ENCODE measurements at regions not wholly inside any gene's neighbourhood (a gene's known extent, or its start where the extent isn't known, plus 50 kb on each side); places are given as distances from the start of the nearest gene placed in this dataset.

DNA sequence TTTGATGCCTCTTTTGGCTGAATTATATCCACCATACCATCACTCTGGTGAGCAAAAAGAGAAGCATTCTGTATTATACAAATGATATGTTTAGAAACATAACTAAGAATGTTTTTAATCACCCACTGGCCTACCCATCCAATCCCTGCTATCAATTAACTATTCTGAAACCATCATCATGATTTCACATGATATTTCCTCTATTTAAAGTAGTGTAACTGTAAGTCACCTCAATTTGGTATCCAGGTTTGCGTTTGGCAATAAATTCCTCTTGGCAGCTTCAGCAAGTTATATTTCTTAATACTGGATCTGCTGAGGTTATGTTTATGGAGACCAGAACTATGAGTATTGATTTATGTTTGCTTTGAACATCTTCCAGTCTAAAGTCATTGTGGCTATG is 332.1 kb downstream of the UTRN start:
- H3K27me3 ChIP-seq (ENCODE audit: control insufficient read depth in 2 of 2, insufficient read depth in 1 of 2, low read length in 1 of 2), result no peaks in the 10 kb centered on the region
- no peaks in the 10 kb centered on the region for H3K9me3 ChIP-seq (ENCODE audit: control insufficient read depth in 2 of 2, insufficient read depth in 1 of 2, low read length in 1 of 2)
- H3K4me3 ChIP-seq (ENCODE audit: low read length in 2 of 2), result no peak overlapping the region
- no peak for DNase-seq (ENCODE audit: low read depth in 6 of 9, low spot score in 9 of 9)
- no peak overlapping the region for H3K27ac ChIP-seq (ENCODE audit: low read depth in 1 of 2, low read length in 1 of 2)
- H3K36me3 ChIP-seq (ENCODE audit: control insufficient read depth in 2 of 2, insufficient read depth in 2 of 2, low read length in 1 of 2), result no peaks in the 10 kb centered on the region
- H3K4me1 ChIP-seq (ENCODE audit: control insufficient read depth in 2 of 2, insufficient read depth in 2 of 2, low read length in 2 of 2), result no peaks in the 10 kb centered on the region
- WGBS, result 98% methylated on average over 1 of the region's 1 CpG

DNA sequence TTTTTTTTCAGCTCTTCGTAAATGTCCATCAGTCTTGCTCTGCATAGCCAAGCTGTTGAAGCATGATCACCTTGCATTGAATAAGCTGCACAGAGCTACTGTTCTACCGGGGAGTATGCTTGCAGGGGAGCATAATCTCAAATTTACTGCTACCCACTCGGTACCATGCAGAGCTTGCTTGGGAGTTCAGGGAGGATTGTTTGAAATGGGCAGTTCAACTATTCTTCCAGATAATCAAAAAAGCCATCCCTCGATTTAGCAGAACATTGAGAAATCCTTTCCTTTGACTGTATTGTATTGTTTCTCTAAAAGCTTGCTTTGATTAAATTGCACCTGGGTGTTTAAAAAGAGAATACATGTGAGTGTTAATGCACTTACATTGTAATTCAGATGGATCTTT is 332.6 kb downstream of the UTRN start:
- no peak overlapping the region for H3K27ac ChIP-seq (ENCODE audit: low read depth in 1 of 2, low read length in 1 of 2)
- H3K4me1 ChIP-seq (ENCODE audit: control insufficient read depth in 2 of 2, insufficient read depth in 2 of 2, low read length in 2 of 2), result no peaks in the 10 kb centered on the region
- no peak overlapping the region for H3K4me3 ChIP-seq (ENCODE audit: low read length in 2 of 2)
- no peak for DNase-seq (ENCODE audit: low read depth in 6 of 9, low spot score in 9 of 9)
- H3K36me3 ChIP-seq (ENCODE audit: control insufficient read depth in 2 of 2, insufficient read depth in 2 of 2, low read length in 1 of 2), result no peaks in the 10 kb centered on the region
- no peaks in the 10 kb centered on the region for H3K27me3 ChIP-seq (ENCODE audit: control insufficient read depth in 2 of 2, insufficient read depth in 1 of 2, low read length in 1 of 2)
- no peaks in the 10 kb centered on the region for H3K9me3 ChIP-seq (ENCODE audit: control insufficient read depth in 2 of 2, insufficient read depth in 1 of 2, low read length in 1 of 2)
- 98% methylated on average over 4 of the region's 4 CpGs for WGBS

DNA sequence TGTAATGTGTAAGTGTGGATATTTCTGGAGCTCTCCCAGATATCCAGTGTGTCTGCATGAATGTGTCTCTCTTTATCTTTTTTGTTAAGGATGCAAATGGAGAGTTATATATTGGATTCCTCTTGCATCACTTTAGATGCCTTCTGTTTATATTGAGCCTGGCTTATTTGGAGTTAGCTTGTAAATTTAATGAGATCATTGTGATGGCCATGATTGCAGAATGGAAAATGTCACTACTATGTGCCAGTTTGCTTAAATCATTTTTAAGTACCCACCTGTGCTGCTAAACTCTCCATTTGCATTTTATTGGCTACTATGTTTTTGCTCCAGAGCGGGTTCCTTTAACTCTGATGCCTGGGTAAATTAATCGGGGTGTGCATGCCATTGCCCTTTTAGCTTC is 334.8 kb downstream of the UTRN start:
- 97% methylated on average over 2 of the region's 2 CpGs for WGBS

DNA sequence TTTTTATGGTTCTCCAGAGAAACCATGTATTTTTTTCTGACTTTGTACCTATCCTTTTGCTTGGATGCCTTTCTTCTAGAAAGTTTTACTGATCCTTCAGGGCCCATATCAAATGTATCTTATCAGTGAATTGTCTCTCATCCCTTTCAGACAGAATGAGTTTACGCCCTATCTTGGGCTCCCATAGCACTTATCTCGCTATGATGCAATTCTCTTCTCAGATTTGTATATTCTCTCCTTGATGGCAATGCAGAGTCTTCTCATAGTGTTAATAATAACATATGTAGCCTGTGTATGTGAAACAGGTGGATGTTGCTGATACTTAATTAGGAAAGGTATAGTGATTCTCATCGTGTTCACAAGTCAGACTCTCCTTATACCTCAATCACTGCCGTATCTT is 336.2 kb downstream of the UTRN start:
- no peaks in the 10 kb centered on the region for H3K27me3 ChIP-seq (ENCODE audit: control insufficient read depth in 2 of 2, insufficient read depth in 1 of 2, low read length in 1 of 2)
- 97% methylated on average over 4 of the region's 4 CpGs for WGBS
- H3K4me3 ChIP-seq (ENCODE audit: low read length in 2 of 2), result no peak overlapping the region
- no peaks in the 10 kb centered on the region for H3K4me1 ChIP-seq (ENCODE audit: control insufficient read depth in 2 of 2, insufficient read depth in 2 of 2, low read length in 2 of 2)
- H3K36me3 ChIP-seq (ENCODE audit: control insufficient read depth in 2 of 2, insufficient read depth in 2 of 2, low read length in 1 of 2), result no peaks in the 10 kb centered on the region
- H3K27ac ChIP-seq (ENCODE audit: low read depth in 1 of 2, low read length in 1 of 2), result no peak overlapping the region
- DNase-seq (ENCODE audit: low read depth in 6 of 9, low spot score in 9 of 9), result no peak
- no peaks in the 10 kb centered on the region for H3K9me3 ChIP-seq (ENCODE audit: control insufficient read depth in 2 of 2, insufficient read depth in 1 of 2, low read length in 1 of 2)

More for the DNA sequence above, 334.8 kb downstream of the UTRN start:
- Histone ChIP-seq H3K4me1 (ENCODE audit: control insufficient read depth in 2 of 2, insufficient read depth in 2 of 2, low read length in 2 of 2) (no peaks in the 10 kb centered on the region), H3K4me3 (ENCODE audit: low read length in 2 of 2) (no peak overlapping the region), H3K27me3 (ENCODE audit: control insufficient read depth in 2 of 2, insufficient read depth in 1 of 2, low read length in 1 of 2) (no peaks in the 10 kb centered on the region), H3K27ac (ENCODE audit: low read depth in 1 of 2, low read length in 1 of 2) (no peak overlapping the region), H3K9me3 (ENCODE audit: control insufficient read depth in 2 of 2, insufficient read depth in 1 of 2, low read length in 1 of 2) (no peaks in the 10 kb centered on the region), H3K36me3 (ENCODE audit: control insufficient read depth in 2 of 2, insufficient read depth in 2 of 2, low read length in 1 of 2) (no peaks in the 10 kb centered on the region)
- no peak for DNase-seq (ENCODE audit: low read depth in 6 of 9, low spot score in 9 of 9)

DNA sequence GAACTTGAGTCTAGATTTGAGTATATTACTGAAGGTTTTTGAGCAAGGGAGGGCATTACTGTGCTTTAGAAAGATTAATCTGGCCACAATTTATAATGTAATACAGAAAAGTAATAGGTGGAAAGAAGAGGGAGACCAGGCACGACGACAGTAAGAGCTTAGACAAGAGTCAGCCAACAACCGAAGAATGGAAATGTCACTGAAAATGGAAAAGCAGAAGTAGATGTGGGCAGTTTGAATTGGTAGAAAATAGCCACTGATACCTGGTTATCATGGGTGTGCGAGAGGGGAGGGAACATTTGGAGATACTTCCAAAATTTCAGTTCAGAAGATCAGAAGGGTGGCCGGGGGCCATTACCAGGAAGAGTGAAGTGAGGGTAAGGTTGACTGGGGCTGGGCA is 339.1 kb downstream of the UTRN start:
- no peak for DNase-seq (ENCODE audit: low read depth in 6 of 9, low spot score in 9 of 9)
- Histone ChIP-seq H3K4me1 (ENCODE audit: control insufficient read depth in 2 of 2, insufficient read depth in 2 of 2, low read length in 2 of 2) (no peaks in the 10 kb centered on the region), H3K9me3 (ENCODE audit: control insufficient read depth in 2 of 2, insufficient read depth in 1 of 2, low read length in 1 of 2) (no peaks in the 10 kb centered on the region), H3K36me3 (ENCODE audit: control insufficient read depth in 2 of 2, insufficient read depth in 2 of 2, low read length in 1 of 2) (no peaks in the 10 kb centered on the region), H3K4me3 (ENCODE audit: low read length in 2 of 2) (no peak overlapping the region), H3K27ac (ENCODE audit: low read depth in 1 of 2, low read length in 1 of 2) (no peak overlapping the region), H3K27me3 (ENCODE audit: control insufficient read depth in 2 of 2, insufficient read depth in 1 of 2, low read length in 1 of 2) (no peaks in the 10 kb centered on the region)
- WGBS, result 88% methylated on average over 5 of the region's 5 CpGs

DNA sequence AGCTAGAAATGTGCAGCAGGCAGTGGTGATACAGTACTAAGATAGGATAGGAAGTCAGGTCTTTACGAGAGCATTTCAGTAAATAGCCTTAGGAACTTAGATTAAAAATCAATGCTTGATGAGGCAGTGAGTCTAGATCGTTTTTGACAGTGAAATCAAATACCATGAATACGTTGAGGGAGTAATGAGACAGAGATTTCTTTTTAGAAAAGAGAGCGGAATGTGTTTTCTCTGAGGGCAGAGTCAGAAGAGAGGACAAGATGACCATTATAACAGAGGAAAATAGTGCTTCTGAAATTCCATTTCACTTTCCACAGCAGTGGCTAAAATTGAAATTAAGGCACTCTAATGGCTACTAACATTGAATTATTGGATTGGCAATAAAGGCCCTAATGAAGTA is 339.6 kb downstream of the UTRN start:
- Histone ChIP-seq H3K4me3 (ENCODE audit: low read length in 2 of 2) (no peak overlapping the region), H3K27me3 (ENCODE audit: control insufficient read depth in 2 of 2, insufficient read depth in 1 of 2, low read length in 1 of 2) (no peaks in the 10 kb centered on the region)
- WGBS, result 99% methylated on average over 4 of the region's 4 CpGs

DNA sequence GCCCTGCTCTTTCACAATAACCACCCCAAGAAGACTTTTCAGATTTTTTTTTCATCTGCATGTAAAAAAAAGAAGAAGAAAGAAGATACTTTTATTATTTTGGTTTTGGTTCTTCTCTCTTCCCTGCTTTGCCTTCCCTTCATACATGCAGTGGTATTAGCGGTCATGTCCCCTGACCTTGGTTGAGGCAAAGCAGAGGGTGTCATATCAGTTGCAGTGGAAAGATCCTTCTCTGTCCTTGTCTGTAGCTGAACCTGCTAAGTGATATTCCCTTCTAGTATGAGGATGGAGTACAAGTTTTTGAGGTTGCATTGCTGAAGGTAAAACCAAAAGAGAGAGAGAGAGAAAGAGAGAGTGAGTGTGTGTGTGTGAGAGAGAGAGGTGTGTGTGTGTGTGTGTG is 345.7 kb downstream of the UTRN start:
- Histone ChIP-seq H3K4me1 (ENCODE audit: control insufficient read depth in 2 of 2, insufficient read depth in 2 of 2, low read length in 2 of 2) (no peaks in the 10 kb centered on the region), H3K4me3 (ENCODE audit: low read length in 2 of 2) (no peak overlapping the region), H3K27ac (ENCODE audit: low read depth in 1 of 2, low read length in 1 of 2) (no peak overlapping the region), H3K9me3 (ENCODE audit: control insufficient read depth in 2 of 2, insufficient read depth in 1 of 2, low read length in 1 of 2) (no peaks in the 10 kb centered on the region), H3K36me3 (ENCODE audit: control insufficient read depth in 2 of 2, insufficient read depth in 2 of 2, low read length in 1 of 2) (no peaks in the 10 kb centered on the region), H3K27me3 (ENCODE audit: control insufficient read depth in 2 of 2, insufficient read depth in 1 of 2, low read length in 1 of 2) (no peaks in the 10 kb centered on the region)
- WGBS, result 98% methylated on average over 1 of the region's 1 CpG
- DNase-seq (ENCODE audit: low read depth in 6 of 9, low spot score in 9 of 9), result no peak

More for the DNA sequence above, 339.6 kb downstream of the UTRN start:
- no peaks in the 10 kb centered on the region for H3K4me1 ChIP-seq (ENCODE audit: control insufficient read depth in 2 of 2, insufficient read depth in 2 of 2, low read length in 2 of 2)
- no peak overlapping the region for H3K27ac ChIP-seq (ENCODE audit: low read depth in 1 of 2, low read length in 1 of 2)
- no peaks in the 10 kb centered on the region for H3K36me3 ChIP-seq (ENCODE audit: control insufficient read depth in 2 of 2, insufficient read depth in 2 of 2, low read length in 1 of 2)
- no peak for DNase-seq (ENCODE audit: low read depth in 6 of 9, low spot score in 9 of 9)
- H3K9me3 ChIP-seq (ENCODE audit: control insufficient read depth in 2 of 2, insufficient read depth in 1 of 2, low read length in 1 of 2), result no peaks in the 10 kb centered on the region

DNA sequence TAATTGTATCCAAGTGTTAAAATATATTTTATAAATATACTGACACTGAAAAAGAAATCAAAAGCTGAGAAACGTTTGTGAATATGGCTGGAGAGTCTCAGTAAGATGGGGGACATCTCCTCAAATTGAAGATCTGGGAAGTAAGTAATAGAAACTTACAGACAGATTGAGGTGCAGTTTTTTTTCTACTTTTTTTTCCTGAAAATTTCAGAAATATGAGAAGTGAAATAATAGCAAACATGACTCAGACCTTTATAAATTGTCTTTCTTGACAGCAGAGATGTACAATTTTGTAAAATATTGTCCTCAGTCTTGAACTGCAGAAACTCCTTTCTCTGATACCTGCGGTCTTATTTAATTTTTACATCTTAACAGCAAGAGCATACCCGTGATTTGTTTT is 347.1 kb downstream of the UTRN start:
- H3K9me3 ChIP-seq (ENCODE audit: control insufficient read depth in 2 of 2, insufficient read depth in 1 of 2, low read length in 1 of 2), result no peaks in the 10 kb centered on the region
- H3K27ac ChIP-seq (ENCODE audit: low read depth in 1 of 2, low read length in 1 of 2), result no peak overlapping the region
- DNase-seq (ENCODE audit: low read depth in 6 of 9, low spot score in 9 of 9), result no peak
- no peaks in the 10 kb centered on the region for H3K27me3 ChIP-seq (ENCODE audit: control insufficient read depth in 2 of 2, insufficient read depth in 1 of 2, low read length in 1 of 2)
- no peaks in the 10 kb centered on the region for H3K4me1 ChIP-seq (ENCODE audit: control insufficient read depth in 2 of 2, insufficient read depth in 2 of 2, low read length in 2 of 2)
- 92% methylated on average over 3 of the region's 3 CpGs for WGBS
- H3K36me3 ChIP-seq (ENCODE audit: control insufficient read depth in 2 of 2, insufficient read depth in 2 of 2, low read length in 1 of 2), result no peaks in the 10 kb centered on the region
- no peak overlapping the region for H3K4me3 ChIP-seq (ENCODE audit: low read length in 2 of 2)

DNA sequence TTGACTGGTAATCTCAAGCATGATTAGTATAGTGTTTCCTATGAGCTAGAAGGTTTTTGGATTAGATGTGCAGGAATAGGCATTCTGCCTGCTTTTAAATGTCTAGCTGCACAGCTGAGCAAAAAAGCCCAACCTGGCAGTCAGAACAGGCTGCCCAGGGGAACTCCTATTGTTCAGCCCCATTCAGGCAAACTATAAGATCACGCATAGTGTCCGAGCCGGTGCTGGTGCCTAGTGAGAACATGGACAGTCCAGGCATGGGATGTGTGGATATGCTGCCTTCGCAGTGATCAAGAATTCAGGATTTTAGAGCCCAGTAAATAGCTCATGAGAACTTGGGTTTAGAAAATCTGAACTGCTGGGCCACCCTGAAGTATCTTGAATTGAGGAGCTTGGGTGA is 348.8 kb downstream of the UTRN start:
- H3K9me3 ChIP-seq (ENCODE audit: control insufficient read depth in 2 of 2, insufficient read depth in 1 of 2, low read length in 1 of 2), result no peaks in the 10 kb centered on the region
- H3K4me1 ChIP-seq (ENCODE audit: control insufficient read depth in 2 of 2, insufficient read depth in 2 of 2, low read length in 2 of 2), result no peaks in the 10 kb centered on the region
- no peak overlapping the region for H3K4me3 ChIP-seq (ENCODE audit: low read length in 2 of 2)
- no peak for DNase-seq (ENCODE audit: low read depth in 6 of 9, low spot score in 9 of 9)
- no peak overlapping the region for H3K27ac ChIP-seq (ENCODE audit: low read depth in 1 of 2, low read length in 1 of 2)
- WGBS, result 96% methylated on average over 4 of the region's 4 CpGs
- H3K36me3 ChIP-seq (ENCODE audit: control insufficient read depth in 2 of 2, insufficient read depth in 2 of 2, low read length in 1 of 2), result no peaks in the 10 kb centered on the region
- H3K27me3 ChIP-seq (ENCODE audit: control insufficient read depth in 2 of 2, insufficient read depth in 1 of 2, low read length in 1 of 2), result no peaks in the 10 kb centered on the region

DNA sequence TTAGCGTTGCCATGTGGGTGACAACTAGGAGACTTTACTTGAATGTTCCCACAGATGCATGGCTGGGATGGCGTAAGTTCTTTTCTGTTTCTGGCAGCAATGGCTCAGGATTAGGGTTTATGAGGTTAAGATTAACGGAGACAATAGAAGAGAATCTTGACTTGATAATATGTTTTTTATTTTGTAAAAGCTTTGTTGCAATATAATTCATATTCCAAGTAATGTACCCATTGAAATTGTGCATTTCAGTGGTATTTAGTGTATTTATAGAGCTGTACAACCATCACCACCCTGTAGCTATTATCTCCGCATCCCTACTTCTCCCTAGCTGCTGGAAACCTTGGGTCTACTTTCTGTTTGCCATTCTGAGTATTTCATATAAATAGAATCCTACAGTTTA is 349.2 kb downstream of the UTRN start:
- Histone ChIP-seq H3K4me1 (ENCODE audit: control insufficient read depth in 2 of 2, insufficient read depth in 2 of 2, low read length in 2 of 2) (no peaks in the 10 kb centered on the region), H3K27me3 (ENCODE audit: control insufficient read depth in 2 of 2, insufficient read depth in 1 of 2, low read length in 1 of 2) (no peaks in the 10 kb centered on the region), H3K36me3 (ENCODE audit: control insufficient read depth in 2 of 2, insufficient read depth in 2 of 2, low read length in 1 of 2) (no peaks in the 10 kb centered on the region), H3K4me3 (ENCODE audit: low read length in 2 of 2) (no peak overlapping the region), H3K27ac (ENCODE audit: low read depth in 1 of 2, low read length in 1 of 2) (no peak overlapping the region), H3K9me3 (ENCODE audit: control insufficient read depth in 2 of 2, insufficient read depth in 1 of 2, low read length in 1 of 2) (no peaks in the 10 kb centered on the region)
- no peak for DNase-seq (ENCODE audit: low read depth in 6 of 9, low spot score in 9 of 9)
- WGBS, result 96% methylated on average over 4 of the region's 4 CpGs
